ENCODE measurements at regions not wholly inside any gene's neighbourhood (a gene's known extent, or its start where the extent isn't known, plus 50 kb on each side); places are given as distances from the start of the nearest gene placed in this dataset.

DNA sequence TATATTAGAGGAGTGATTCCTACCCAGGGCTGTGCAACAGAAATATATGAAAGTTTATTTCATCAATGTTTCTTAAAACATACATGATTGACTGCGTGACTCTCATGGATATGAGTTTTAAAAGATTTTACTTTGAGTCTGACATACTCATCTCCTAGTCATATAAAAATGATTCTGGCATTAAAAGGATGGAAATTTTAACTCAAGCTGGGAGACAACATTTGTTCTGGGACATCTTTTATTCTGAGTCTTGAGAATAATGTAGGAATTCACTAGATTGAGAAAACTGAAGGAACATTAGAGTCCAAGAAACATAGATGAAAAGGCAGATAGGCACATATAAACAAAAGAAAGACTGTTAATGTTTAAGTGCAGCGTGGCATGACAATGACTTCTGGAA, 649.6 kb downstream of the SPRY1 start:
- Histone ChIP-seq H2AFZ (ENCODE audit: control insufficient read depth, low read length) (no peak overlapping the region), H3K4me2 (ENCODE audit: control insufficient read depth, extremely low read depth, insufficient read depth, low read depth, low read length) (no peak overlapping the region), H3K4me1 (ENCODE audit: control insufficient read depth, extremely low read depth, insufficient read depth, low read length) (no peaks in the 10 kb centered on the region), H3K9ac (ENCODE audit: control insufficient read depth, extremely low read depth, insufficient read depth, low read length) (no peak overlapping the region), H3K9me3 (ENCODE audit: control insufficient read depth, low read depth, low read length) (no peaks in the 10 kb centered on the region), H3K9me1 (ENCODE audit: control insufficient read depth, extremely low read depth, insufficient read depth, low read length) (no peaks in the 10 kb centered on the region), H3K4me3 (ENCODE audit: control insufficient read depth in 2 of 3, extremely low read depth in 1 of 3, insufficient read depth in 2 of 3, low read depth in 1 of 3, low read length in 3 of 3) (no peak overlapping the region), H3K27ac (ENCODE audit: control insufficient read depth, insufficient read depth, low read length) (no peak overlapping the region), H4K20me1 (ENCODE audit: control insufficient read depth, extremely low read depth, insufficient read depth, low read length) (no peaks in the 10 kb centered on the region), H3K79me2 (ENCODE audit: control insufficient read depth, insufficient read depth, low read length) (no peaks in the 10 kb centered on the region), H3K27me3 (ENCODE audit: control insufficient read depth, extremely low read depth, insufficient read depth, low read length) (no peaks in the 10 kb centered on the region), H3K36me3 (ENCODE audit: control insufficient read depth in 2 of 2, extremely low read depth in 1 of 2, insufficient read depth in 2 of 2, low read length in 2 of 2) (no peaks in the 10 kb centered on the region)
- DNase-seq (ENCODE audit: low read depth, low spot score) (no peak), FAIRE-seq (no peak)
- no peak for TF ChIP-seq EZH2 (IDR thresholded peaks at IDR 0.05; ENCODE audit: low read length)
- TF ChIP-seq, protein P1, sequence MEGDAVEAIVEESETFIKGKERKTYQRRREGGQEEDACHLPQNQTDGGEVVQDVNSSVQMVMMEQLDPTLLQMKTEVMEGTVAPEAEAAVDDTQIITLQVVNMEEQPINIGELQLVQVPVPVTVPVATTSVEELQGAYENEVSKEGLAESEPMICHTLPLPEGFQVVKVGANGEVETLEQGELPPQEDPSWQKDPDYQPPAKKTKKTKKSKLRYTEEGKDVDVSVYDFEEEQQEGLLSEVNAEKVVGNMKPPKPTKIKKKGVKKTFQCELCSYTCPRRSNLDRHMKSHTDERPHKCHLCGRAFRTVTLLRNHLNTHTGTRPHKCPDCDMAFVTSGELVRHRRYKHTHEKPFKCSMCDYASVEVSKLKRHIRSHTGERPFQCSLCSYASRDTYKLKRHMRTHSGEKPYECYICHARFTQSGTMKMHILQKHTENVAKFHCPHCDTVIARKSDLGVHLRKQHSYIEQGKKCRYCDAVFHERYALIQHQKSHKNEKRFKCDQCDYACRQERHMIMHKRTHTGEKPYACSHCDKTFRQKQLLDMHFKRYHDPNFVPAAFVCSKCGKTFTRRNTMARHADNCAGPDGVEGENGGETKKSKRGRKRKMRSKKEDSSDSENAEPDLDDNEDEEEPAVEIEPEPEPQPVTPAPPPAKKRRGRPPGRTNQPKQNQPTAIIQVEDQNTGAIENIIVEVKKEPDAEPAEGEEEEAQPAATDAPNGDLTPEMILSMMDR (optimal IDR thresholded peaks at IDR 0.05 in 1 of 3, IDR thresholded peaks at IDR 0.05 in 1 of 3, conservative IDR thresholded peaks at IDR 0.05 in 1 of 3; ENCODE audit: extremely low read depth in 1 of 3, insufficient read depth in 2 of 3, low read length in 3 of 3): no peak
- dilution Hi-C loops (cut with MboI; ENCODE audit: extremely low pct_ligation_motif_present, low sequenced_read_pairs): no loop called here

DNA sequence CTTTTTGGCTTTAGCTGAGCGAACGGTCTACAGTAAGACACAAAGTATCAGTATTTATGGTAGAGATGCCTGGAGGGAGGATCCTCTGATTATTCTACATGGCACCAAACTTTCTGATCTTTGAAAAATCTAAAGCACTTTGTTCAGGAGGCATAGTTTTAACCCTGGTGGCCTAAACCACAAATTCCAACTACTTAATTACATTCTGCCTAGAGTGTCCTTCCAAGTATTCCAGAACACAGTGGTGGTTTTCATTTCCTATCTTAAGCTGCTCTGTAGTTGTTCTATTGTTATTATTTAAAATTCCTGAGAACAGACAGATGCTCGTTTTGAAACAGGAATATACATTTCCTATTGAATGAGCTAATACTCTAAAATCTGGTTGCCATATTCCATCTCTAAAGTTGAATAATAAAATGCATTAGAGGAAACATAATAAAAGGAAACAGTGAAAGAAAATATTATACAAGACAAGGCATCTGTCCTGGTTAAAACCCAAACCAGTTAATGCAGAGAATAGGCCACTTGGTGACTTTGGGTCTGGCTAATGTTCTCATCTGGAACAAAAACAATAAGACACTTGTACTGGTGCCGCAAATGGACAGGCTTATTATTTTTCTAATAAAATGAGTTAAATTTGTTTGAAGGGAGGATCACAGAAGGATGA, 657.4 kb downstream of the SPRY1 start:
- H2AFZ ChIP-seq (ENCODE audit: control insufficient read depth, low read length): no peak overlapping the region
- H4K20me1 ChIP-seq (ENCODE audit: control insufficient read depth, extremely low read depth, insufficient read depth, low read length): no peaks in the 10 kb centered on the region
- H3K4me3 ChIP-seq (ENCODE audit: control insufficient read depth in 2 of 3, extremely low read depth in 1 of 3, insufficient read depth in 2 of 3, low read depth in 1 of 3, low read length in 3 of 3): no peak overlapping the region
- H3K36me3 ChIP-seq (ENCODE audit: control insufficient read depth in 2 of 2, extremely low read depth in 1 of 2, insufficient read depth in 2 of 2, low read length in 2 of 2): no peaks in the 10 kb centered on the region
- H3K9me3 ChIP-seq (ENCODE audit: control insufficient read depth, low read depth, low read length): no peaks in the 10 kb centered on the region
- H3K4me1 ChIP-seq (ENCODE audit: control insufficient read depth, extremely low read depth, insufficient read depth, low read length): no peaks in the 10 kb centered on the region
- dilution Hi-C loops (cut with MboI; ENCODE audit: extremely low pct_ligation_motif_present, low sequenced_read_pairs): no loop called here
- DNase-seq (ENCODE audit: low read depth, low spot score) (no peak), FAIRE-seq (no peak)
- TF ChIP-seq EZH2 (IDR thresholded peaks at IDR 0.05; ENCODE audit: low read length): no peak
- H3K79me2 ChIP-seq (ENCODE audit: control insufficient read depth, insufficient read depth, low read length): no peaks in the 10 kb centered on the region
- H3K27ac ChIP-seq (ENCODE audit: control insufficient read depth, insufficient read depth, low read length): no peak overlapping the region
- H3K27me3 ChIP-seq (ENCODE audit: control insufficient read depth, extremely low read depth, insufficient read depth, low read length): no peaks in the 10 kb centered on the region
- H3K9me1 ChIP-seq (ENCODE audit: control insufficient read depth, extremely low read depth, insufficient read depth, low read length): no peaks in the 10 kb centered on the region
- no peak overlapping the region for H3K9ac ChIP-seq (ENCODE audit: control insufficient read depth, extremely low read depth, insufficient read depth, low read length)
- no peak overlapping the region for H3K4me2 ChIP-seq (ENCODE audit: control insufficient read depth, extremely low read depth, insufficient read depth, low read depth, low read length)

DNA sequence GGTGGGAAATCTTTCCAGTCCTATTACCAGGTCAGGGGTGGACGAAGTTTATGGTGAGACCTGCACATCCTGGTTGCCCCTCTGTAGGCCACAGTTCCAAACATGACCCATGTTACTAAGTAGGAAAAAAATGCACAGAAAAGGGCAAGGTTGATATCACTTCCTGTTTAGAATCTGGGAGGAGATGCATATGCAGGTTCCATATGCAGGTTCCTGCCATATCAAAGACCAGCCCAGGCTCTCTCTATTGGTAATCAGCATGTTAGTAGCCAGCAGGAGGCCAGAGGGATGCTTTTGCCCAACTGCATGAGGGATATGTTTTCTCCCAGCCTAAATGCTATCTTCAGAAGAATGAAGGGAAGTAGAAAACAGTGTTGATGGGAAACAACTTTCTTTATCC, 657.2 kb downstream of the ANKRD50 start:
- no peak overlapping the region for H3K4me2 ChIP-seq (ENCODE audit: control insufficient read depth, extremely low read depth, insufficient read depth, low read depth, low read length)
- TF ChIP-seq, protein P1 (optimal IDR thresholded peaks at IDR 0.05 in 1 of 3, IDR thresholded peaks at IDR 0.05 in 1 of 3, conservative IDR thresholded peaks at IDR 0.05 in 1 of 3; ENCODE audit: extremely low read depth in 1 of 3, insufficient read depth in 2 of 3, low read length in 3 of 3): no peak
- TF ChIP-seq EZH2 (IDR thresholded peaks at IDR 0.05; ENCODE audit: low read length): no peak
- DNase-seq (ENCODE audit: low read depth, low spot score) (no peak), FAIRE-seq (no peak)
- H3K4me1 ChIP-seq (ENCODE audit: control insufficient read depth, extremely low read depth, insufficient read depth, low read length): peaks cover 4% of the 10 kb centered on the region
- H4K20me1 ChIP-seq (ENCODE audit: control insufficient read depth, extremely low read depth, insufficient read depth, low read length): no peaks in the 10 kb centered on the region
- H3K36me3 ChIP-seq (ENCODE audit: control insufficient read depth in 2 of 2, extremely low read depth in 1 of 2, insufficient read depth in 2 of 2, low read length in 2 of 2): no peaks in the 10 kb centered on the region
- dilution Hi-C loops (cut with MboI; ENCODE audit: extremely low pct_ligation_motif_present, low sequenced_read_pairs): no loop called here
- H3K4me3 ChIP-seq (ENCODE audit: control insufficient read depth in 2 of 3, extremely low read depth in 1 of 3, insufficient read depth in 2 of 3, low read depth in 1 of 3, low read length in 3 of 3): no peak overlapping the region
- H3K9me3 ChIP-seq (ENCODE audit: control insufficient read depth, low read depth, low read length): no peaks in the 10 kb centered on the region
- no peaks in the 10 kb centered on the region for H3K9me1 ChIP-seq (ENCODE audit: control insufficient read depth, extremely low read depth, insufficient read depth, low read length)
- H3K27me3 ChIP-seq (ENCODE audit: control insufficient read depth, extremely low read depth, insufficient read depth, low read length): no peaks in the 10 kb centered on the region
- no peak overlapping the region for H2AFZ ChIP-seq (ENCODE audit: control insufficient read depth, low read length)
- no peaks in the 10 kb centered on the region for H3K79me2 ChIP-seq (ENCODE audit: control insufficient read depth, insufficient read depth, low read length)
- H3K9ac ChIP-seq (ENCODE audit: control insufficient read depth, extremely low read depth, insufficient read depth, low read length): no peak overlapping the region
- no peak overlapping the region for H3K27ac ChIP-seq (ENCODE audit: control insufficient read depth, insufficient read depth, low read length)
